Stomach (tissue), 4 donors: ENCODE measurements at regions not wholly inside any gene's neighbourhood (a gene's known extent, or its start where the extent isn't known, plus 50 kb on each side); places are given as distances from the start of the nearest gene placed in this dataset.

Experiments used
- POLR2A ChIP-seq, 4 donors: fragments of 450-650 bp; IDR thresholded peaks; one replicate each; pipeline ENCODE4 v1.6.1; 2016; ENCODE audit warnings: antibody characterized with exemption in 4 of 4, control low read depth in 2 of 4, mild to moderate bottlenecking in 1 of 4, moderate library complexity in 1 of 4
- POLR2AphosphoS5 ChIP-seq, 3 donors: sonication (generic); formaldehyde crosslinking; IDR thresholded peaks; one replicate each; pipeline ENCODE4 v1.6.1; 2016; ENCODE audit warnings: antibody characterized with exemption in 3 of 3
- TF ChIP-seq, protein P1 (sequence below), 7 experiments: fragments of 450-650 bp in 4 of 7; fragments of 200-600 bp in 3 of 7; sonication (generic) in 3 of 7; IDR thresholded peaks; one replicate each; pipeline ENCODE4 v1.5.1; 2016 to 2019; ENCODE audit warnings: antibody characterized with exemption in 7 of 7, control low read depth in 2 of 7, mild to moderate bottlenecking in 1 of 7

DNA sequence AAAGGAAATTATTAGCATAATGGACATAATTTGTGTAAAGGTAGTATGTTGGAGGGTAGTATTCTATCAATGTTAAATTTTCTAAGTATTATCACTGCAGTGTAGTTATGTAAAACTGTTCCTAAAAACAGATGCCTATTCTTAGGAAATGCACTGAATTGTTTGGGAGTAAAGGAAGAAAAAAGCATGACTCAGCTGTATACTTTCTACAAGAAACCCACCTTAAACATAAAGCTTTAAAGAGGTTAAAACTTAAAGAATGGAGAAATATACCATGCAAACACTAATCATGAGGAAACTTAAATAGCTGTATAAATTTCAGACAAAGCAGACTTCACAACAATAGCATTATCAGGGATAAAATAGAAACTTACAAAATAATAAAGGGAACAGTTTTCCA is 292.9 kb downstream of the ANTXR2 start:
- TF ChIP-seq, protein P1, sequence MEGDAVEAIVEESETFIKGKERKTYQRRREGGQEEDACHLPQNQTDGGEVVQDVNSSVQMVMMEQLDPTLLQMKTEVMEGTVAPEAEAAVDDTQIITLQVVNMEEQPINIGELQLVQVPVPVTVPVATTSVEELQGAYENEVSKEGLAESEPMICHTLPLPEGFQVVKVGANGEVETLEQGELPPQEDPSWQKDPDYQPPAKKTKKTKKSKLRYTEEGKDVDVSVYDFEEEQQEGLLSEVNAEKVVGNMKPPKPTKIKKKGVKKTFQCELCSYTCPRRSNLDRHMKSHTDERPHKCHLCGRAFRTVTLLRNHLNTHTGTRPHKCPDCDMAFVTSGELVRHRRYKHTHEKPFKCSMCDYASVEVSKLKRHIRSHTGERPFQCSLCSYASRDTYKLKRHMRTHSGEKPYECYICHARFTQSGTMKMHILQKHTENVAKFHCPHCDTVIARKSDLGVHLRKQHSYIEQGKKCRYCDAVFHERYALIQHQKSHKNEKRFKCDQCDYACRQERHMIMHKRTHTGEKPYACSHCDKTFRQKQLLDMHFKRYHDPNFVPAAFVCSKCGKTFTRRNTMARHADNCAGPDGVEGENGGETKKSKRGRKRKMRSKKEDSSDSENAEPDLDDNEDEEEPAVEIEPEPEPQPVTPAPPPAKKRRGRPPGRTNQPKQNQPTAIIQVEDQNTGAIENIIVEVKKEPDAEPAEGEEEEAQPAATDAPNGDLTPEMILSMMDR (IDR thresholded peaks at IDR 0.05): no peak
- no peak for TF ChIP-seq POLR2AphosphoS5 (IDR thresholded peaks at IDR 0.05)
- no peak for TF ChIP-seq POLR2A (IDR thresholded peaks at IDR 0.05)
